GM18907 (cell line): ENCODE measurements at regions not wholly inside any gene's neighbourhood (a gene's known extent, or its start where the extent isn't known, plus 50 kb on each side); places are given as distances from the start of the nearest gene placed in this dataset.

Experiments
- ATAC-seq: cut with Tn5 transposase; IDR thresholded peaks from one replicate; pipeline ENCODE4 v1.9.1; 2021; ENCODE audit warnings: mild to moderate bottlenecking, moderate library complexity; ENCODE audit not compliant: unreplicated experiment

DNA sequence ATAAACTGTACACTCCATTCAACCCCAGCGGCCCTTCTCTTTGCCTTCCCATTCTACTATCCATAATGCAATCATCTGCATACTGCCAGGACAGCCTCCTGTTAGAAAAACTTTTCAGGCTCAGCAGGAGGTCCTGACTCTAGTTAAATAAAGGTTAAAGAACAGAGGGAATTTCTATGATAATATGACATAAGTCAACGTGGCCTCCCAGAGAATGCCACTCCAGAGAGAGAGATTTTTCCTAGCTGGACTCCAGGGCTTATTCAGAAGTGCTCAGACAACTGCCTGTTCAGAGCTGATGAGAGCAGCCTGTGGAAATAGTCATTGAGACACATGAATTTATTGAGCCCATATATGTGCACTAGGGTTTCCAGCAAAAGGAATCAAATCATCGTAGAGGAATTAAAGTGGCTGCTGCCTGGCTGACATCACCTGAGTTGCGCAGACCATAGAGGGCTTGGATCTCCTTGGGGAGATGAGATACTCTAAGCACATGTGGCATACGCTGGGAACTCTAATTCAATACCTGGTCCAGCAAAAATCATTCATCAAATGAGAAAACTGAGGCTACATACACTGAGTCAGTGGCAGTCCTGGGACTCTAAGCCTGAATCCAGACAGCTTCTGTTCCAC lies 736.2 kb downstream of the PTPRU start:
- no peak for ATAC-seq

DNA sequence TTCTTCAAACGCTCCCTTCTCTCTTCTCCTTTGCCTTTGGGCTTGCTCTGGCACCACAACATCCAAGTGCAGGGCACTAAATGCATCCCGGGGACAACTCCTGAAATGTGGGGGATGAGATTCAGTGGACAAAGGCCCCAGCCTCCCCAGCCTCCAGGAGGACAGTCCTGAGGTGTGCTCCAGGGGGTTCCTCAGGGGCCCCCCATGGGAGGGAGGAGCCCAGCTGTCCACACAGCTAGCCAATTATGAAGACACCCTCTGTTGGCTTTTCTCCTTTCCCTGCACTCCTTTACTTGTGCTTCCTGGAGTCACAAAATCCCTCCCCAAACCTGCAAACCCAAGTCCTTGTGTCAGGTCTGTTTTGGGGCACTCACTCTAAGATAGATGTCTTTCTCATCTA lies 735.4 kb downstream of the PTPRU start:
- no peak for ATAC-seq

DNA sequence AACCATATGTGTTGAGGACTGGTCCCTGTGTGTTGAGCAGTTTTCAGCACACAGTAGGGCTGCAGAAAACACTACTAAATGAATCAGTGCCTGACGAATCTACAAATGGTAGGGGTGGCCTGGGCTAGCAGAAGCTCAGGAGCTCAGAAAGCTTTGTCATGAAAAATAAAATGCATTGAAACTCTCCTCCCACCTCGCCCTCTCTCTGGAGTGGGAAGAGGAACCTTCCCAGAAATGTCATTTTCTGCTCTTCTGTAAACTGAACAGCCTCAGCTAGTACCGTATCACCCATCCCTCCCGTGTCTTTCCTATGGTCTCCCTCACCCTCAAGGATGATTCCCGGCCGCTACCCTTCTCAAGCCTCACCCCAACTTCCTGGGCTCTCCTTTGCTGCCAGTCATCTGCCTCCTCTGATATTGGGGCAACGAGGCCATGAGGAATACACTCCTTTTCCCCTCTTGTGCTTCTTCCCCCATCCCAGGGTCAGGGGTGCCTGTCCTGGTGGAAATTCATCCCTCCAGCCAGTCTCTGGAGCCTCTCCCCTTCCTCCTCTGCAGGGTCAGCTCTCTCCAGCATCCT lies 734.5 kb downstream of the PTPRU start:
- no peak for ATAC-seq

- no peak for ATAC-seq
Measured at GRCh38 chr1:29969576-29969975, 733.3 kb downstream of the PTPRU start.

- ATAC-seq: no peak
Measured at GRCh38 chr1:29967261-29967660, 730.9 kb downstream of the PTPRU start.

- ATAC-seq: no peak
Measured at GRCh38 chr1:29966526-29967045, 730.3 kb downstream of the PTPRU start.

DNA sequence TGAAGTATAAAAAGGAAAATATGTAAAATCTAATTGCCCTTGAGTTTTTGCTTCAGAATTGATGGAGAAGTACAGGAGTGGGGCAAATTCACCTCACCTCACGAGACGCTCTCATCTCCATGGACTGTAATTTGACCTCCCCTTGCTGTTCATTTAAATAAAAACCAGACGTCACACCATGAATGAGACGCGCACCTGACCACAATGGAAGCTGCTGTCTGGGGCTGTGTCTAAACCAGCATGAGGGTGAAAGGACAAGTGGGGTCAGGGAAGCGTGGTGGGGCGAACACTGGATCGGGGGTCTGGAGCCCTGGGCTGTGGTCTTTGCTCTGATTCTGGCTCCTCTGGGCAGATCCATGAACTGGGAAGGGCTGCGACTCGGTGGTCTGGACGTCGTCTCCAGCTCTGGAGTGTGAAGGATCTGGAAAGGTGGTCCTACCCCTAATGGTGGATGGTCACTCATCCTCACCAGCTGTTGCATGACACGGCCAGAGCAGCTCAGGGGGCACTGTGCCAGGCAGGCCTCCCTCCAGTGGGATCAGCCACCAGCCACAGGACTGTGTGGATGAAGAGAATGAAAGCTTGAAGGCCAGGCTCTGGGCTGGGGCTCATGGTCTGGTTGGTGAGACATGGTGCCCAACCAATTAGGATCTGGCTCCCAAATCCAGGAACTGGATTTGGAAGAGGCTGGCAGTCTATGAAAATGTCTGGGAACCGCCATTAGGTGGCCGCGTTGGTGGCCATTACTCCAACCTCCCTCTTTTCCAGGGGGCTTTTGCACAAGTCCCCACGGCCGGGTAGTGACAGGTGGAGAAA lies 728.6 kb downstream of the PTPRU start:
- ATAC-seq: no peak

DNA sequence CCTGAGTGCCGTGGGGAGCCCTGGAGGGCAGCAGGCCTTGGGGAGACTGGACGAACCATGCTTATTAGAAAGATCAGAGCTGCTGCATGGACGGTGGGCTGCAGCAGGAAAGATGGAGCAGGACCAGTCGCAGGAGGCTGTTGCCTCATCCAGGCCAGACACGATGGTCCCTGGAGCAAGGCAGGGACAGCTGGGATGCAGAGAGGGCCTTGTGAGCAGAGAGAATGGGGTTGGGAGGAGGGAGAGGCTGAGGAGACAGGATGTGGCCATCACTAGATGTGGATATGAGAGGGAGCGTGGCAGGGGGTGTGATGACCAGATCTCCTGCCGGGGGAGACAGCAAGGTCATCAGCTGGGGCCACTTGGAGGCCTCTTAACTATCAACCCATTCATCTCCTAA lies 727.6 kb downstream of the PTPRU start:
- no peak for ATAC-seq

- no peak for ATAC-seq
Measured at GRCh38 chr1:29962831-29963247, 726.5 kb downstream of the PTPRU start.

DNA sequence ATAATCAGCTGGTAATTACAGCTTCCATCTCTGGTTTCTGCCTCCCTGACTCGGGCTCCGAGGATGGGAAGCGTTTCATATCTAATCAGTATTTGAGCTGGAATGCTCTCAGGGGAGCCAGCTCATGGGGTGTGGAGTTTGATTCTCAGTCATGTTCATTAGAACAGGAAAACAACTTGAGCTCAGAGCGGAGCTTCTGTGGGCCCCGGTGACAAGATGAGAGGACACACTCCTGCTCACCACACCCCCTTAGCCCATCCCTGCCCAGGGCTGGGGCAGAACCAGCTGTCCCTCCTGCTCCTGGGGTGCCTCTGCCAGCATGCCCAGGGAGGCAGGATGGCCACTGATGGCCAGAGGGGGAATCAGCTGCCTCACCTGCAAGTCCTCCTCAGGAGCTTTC lies 726.0 kb downstream of the PTPRU start:
- ATAC-seq: no peak

DNA sequence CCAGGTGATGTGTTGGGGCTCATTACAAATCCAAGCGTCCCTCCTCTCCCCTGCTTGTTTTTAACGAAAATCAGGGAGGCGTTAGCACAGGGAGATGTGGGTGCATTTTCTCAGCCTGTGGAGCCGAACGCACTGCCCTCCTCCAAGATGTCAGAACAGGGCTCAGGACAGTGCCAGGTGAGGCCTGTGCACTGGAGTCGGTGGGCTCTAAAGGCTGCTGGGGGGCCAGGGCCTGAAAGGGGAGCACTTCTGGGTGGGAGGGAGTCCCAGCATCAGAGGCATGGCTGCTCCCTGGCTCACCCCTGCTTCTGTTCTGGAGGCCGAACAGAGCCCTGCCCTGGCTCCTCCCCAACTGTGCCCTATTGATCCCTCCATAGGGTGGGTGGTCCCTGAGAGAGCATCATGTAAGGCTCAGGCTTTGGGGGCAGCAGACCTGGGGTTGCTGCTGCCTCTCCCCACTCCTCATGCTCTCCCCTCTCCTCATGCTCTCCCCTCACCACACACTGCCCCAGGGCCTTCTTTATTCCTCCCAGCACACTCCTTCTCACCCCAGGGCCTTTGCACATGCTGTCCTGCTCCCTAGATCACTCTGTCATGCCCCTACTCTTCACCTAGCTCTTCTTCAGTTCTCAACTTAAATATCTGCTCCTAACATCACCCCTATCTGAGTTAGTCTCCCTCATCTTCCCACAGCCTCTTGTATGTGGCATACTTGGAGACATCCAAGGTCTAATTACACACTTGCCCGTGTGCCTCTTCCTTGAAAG lies 725.2 kb downstream of the PTPRU start:
- ATAC-seq: no peak

- ATAC-seq: no peak
Measured at GRCh38 chr1:29960876-29961275, 724.6 kb downstream of the PTPRU start.

DNA sequence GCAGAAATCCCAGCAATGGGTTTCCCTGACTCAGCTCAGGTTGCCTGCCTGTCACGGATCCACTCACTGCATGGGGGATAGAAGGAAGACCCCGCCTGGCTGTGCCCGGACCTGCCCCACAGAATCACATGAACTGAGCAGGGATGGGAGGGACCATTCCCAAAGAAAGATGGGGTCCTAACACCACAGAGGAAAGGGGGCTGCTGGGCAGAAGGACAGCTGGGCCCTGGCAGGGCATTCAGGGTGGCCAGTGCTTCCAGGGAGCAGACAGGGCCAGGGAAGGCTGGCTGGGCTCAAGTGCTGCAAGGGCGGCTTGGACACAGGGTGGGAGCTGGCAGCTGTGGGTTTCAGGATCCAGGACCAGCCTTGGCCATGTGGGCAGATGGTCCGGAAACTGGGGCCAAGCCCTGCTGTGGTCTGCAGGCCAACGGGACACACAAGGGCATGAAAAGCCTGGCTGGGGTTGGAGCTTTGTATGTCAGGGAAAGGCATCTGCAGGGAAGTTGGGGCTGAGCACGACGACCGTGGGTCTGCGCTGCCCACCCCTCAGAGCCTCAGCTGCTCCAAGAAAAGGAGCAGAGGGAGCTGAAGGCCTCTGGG lies 723.9 kb downstream of the PTPRU start:
- no peak for ATAC-seq

- no peak for ATAC-seq
Measured at GRCh38 chr1:29959356-29959755, 723.0 kb downstream of the PTPRU start.

GRCh38 chr1:29958271-29958670 lies 721.9 kb downstream of the PTPRU start:
- ATAC-seq: no peak

- ATAC-seq: no peak
Measured at GRCh38 chr1:29956349-29957030, 720.2 kb downstream of the PTPRU start.

GRCh38 chr1:29954591-29954990 lies 718.3 kb downstream of the PTPRU start:
- ATAC-seq: no peak

DNA sequence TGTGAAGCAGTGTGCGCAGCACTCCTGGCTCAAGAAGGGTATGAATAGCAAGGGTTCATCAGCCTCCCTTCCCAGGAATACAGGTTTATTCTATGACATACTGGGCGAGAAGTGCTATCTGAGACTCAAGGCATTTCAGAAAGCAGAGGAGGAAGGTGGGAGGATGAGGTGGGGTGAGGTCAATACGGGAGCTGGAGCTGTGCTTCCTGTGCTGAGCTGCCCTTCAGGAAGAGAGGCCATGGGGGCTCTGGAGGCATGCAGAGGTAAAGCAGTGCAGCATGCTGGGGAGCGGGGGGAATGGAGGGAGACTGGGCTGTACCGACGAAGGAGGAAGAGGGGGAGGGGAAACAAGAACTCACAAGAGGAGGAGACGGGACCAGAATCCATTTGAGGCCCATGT lies 717.6 kb downstream of the PTPRU start:
- no peak for ATAC-seq

DNA sequence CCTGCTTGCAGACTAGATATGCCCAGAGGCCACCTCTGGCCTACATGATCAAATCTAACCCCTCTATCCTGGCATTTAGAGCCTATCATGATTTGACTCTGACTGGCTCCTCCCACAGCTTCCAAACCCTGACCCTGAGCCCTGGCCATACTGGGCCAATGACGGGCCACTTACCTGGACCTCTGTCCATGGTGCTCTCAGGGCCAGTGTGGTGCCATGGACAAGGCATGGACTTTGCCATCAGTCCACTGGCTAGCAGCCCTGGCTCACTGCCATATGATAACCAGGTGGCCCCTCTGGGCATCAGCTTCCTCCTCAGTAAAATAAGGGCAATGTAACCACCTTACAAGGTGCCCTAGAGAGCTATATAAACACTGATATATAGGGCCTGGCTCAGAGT lies 713.4 kb downstream of the PTPRU start:
- ATAC-seq: no peak

DNA sequence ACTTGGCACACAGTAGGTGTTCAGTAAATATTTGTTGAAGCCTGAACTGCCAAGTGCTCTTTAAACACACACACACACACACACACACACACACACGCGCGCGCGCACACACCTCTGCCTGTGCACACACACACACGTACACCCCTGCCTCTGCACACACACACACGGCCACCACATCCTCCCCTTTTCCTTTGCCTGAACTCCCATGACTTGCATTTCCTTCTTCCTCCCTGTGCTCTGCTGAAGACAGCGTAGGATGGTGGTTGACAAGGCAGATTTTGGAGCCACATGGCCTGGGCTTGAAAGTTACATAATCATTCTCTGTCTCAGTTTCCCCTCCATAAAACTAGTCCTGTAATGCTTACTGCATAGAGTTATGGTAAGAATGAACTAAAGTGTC lies 712.3 kb downstream of the PTPRU start:
- no peak for ATAC-seq
